ENCODE measurements at regions not wholly inside any gene's neighbourhood (a gene's known extent, or its start where the extent isn't known, plus 50 kb on each side); places are given as distances from the start of the nearest gene placed in this dataset.

DNA sequence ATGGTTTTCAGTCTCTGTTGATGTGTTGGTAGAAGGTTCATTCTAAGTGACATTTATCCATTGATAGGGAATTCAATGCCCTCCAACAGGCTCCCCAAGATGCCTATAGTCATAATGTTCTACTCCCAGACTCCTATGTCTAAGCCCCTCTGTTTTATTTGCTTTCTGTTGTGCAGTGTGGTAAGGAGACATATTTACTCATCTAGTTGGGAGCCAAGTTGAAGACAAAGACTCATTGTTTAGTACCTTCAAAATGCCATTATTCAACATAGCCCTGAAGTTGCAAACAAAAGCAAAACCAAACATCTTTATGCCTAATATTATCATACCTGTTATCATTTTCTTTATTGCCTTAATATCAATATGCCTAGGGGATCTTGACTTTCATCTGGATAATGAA is 302.1 kb downstream of the RMST start:
- no peak for TF ChIP-seq MAX (IDR thresholded peaks at IDR 0.05; ENCODE audit: low read depth)
- TF ChIP-seq GABPA (IDR thresholded peaks at IDR 0.05; ENCODE audit: low read depth) = no peak
- no peak for TF ChIP-seq RXRA (IDR thresholded peaks at IDR 0.05; ENCODE audit: borderline replicate concordance, low read depth)
- TF ChIP-seq REST (IDR thresholded peaks at IDR 0.05; ENCODE audit: low read depth, low read length) = no peak
- no peak for TF ChIP-seq JUND (IDR thresholded peaks at IDR 0.05)
- TF ChIP-seq SMC3 (IDR thresholded peaks at IDR 0.05; ENCODE audit: low read depth, low read length) = no peak
- no peak for TF ChIP-seq MXI1 (IDR thresholded peaks at IDR 0.05; ENCODE audit: low read depth, low read length)
- no peak for TF ChIP-seq TEAD4 (IDR thresholded peaks at IDR 0.05; ENCODE audit: borderline replicate concordance, insufficient read depth)
- no peak for TF ChIP-seq MEF2A (IDR thresholded peaks at IDR 0.05; ENCODE audit: borderline replicate concordance, low read depth)
- no peak for TF ChIP-seq RCOR1 (IDR thresholded peaks at IDR 0.05; ENCODE audit: low read length)
- no peak for TF ChIP-seq SIN3A (IDR thresholded peaks at IDR 0.05; ENCODE audit: borderline replicate concordance, low read depth, low read length)
- no peak for TF ChIP-seq ELF1 (IDR thresholded peaks at IDR 0.05)
- TF ChIP-seq RAD21 (IDR thresholded peaks at IDR 0.05; ENCODE audit: low read length) = no peak
- no peaks in the 10 kb centered on the region for H3K36me3 ChIP-seq (replicated peaks in 1 of 2; ENCODE audit: control insufficient read depth in 1 of 2, insufficient read depth in 2 of 2, low read length in 1 of 2)
- peaks cover 0 to 4% of the 10 kb centered on the region in 2 experiments; a peak in 1 of 4 replicates for H3K4me1 ChIP-seq (ENCODE audit: control insufficient read depth in 1 of 2, insufficient read depth in 2 of 2, low read depth in 1 of 2, low read length in 1 of 2)
- no peaks in the 10 kb centered on the region for H3K79me2 ChIP-seq (ENCODE audit: insufficient read depth)
- POLR2A ChIA-PET = no interaction called here
- H3K9me2 ChIP-seq = no peaks in the 10 kb centered on the region
- no peak overlapping the region for H2AFZ ChIP-seq (ENCODE audit: low read depth)
- no peak for DNase-seq
- CTCF ChIA-PET = no interaction called here
- H3K27me3 ChIP-seq (ENCODE audit: insufficient read depth) = no peaks in the 10 kb centered on the region
- no peak overlapping the region for H3K9ac ChIP-seq
- no peaks in the 10 kb centered on the region for H3F3A ChIP-seq (replicated peaks; ENCODE audit: insufficient read depth)
- no peak overlapping the region for H3K4me3 ChIP-seq (ENCODE audit: low read depth in 2 of 2, low read length in 1 of 2)
- H3K9me3 ChIP-seq = no peaks in the 10 kb centered on the region
- H4K20me1 ChIP-seq (ENCODE audit: insufficient read depth) = no peaks in the 10 kb centered on the region
- no peak overlapping the region for H3K4me2 ChIP-seq
- no peak overlapping the region for H3K27ac ChIP-seq (ENCODE audit: low read depth in 2 of 2, low read length in 1 of 2)

DNA sequence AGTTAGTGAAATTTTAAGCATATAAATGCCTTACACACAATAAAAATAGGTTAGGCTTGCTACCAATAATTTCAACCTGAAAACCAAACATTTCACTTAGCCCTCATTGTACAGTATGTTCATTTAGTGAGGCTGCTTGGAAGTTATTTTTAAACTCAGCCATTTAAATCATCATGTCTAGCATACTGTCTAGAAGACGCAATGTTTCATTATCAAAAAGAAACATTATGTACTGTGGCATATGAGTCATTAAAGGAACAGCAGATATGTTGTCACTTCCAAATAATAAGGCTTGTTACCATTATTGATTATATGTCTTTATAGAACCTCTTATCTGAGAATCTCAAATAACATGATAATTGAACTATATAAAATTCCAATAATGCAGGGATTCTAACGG is 304.7 kb downstream of the RMST start:
- CTCF ChIA-PET = no interaction called here
- no peaks in the 10 kb centered on the region for H3K27me3 ChIP-seq (ENCODE audit: insufficient read depth)
- no peaks in the 10 kb centered on the region for H3K79me2 ChIP-seq (ENCODE audit: insufficient read depth)
- DNase-seq = no peak
- H3K9ac ChIP-seq = no peak overlapping the region
- H3K4me1 ChIP-seq (ENCODE audit: control insufficient read depth in 1 of 2, insufficient read depth in 2 of 2, low read depth in 1 of 2, low read length in 1 of 2) = peaks cover 0 to 4% of the 10 kb centered on the region in 2 experiments; a peak in 1 of 4 replicates
- no peak for TF ChIP-seq PBX3 (IDR thresholded peaks at IDR 0.05)
- H4K20me1 ChIP-seq (ENCODE audit: insufficient read depth) = no peaks in the 10 kb centered on the region
- no peak overlapping the region for H3K4me2 ChIP-seq
- H3K27ac ChIP-seq (ENCODE audit: low read depth in 2 of 2, low read length in 1 of 2) = no peak overlapping the region
- no peak overlapping the region for H2AFZ ChIP-seq (ENCODE audit: low read depth)
- POLR2A ChIA-PET = no interaction called here
- no peaks in the 10 kb centered on the region for H3K36me3 ChIP-seq (replicated peaks in 1 of 2; ENCODE audit: control insufficient read depth in 1 of 2, insufficient read depth in 2 of 2, low read length in 1 of 2)
- WGBS (ENCODE audit: low lambda C conversion rate) = 22% methylated on average over 2 of the region's 2 CpGs
- no peaks in the 10 kb centered on the region for H3K9me2 ChIP-seq
- no peaks in the 10 kb centered on the region for H3F3A ChIP-seq (replicated peaks; ENCODE audit: insufficient read depth)
- H3K9me3 ChIP-seq = no peaks in the 10 kb centered on the region
- H3K4me3 ChIP-seq (ENCODE audit: low read depth in 2 of 2, low read length in 1 of 2) = no peak overlapping the region

Measured in SK-N-SH (cell line).